ENCODE measurements at regions not wholly inside any gene's neighbourhood (a gene's known extent, or its start where the extent isn't known, plus 50 kb on each side); places are given as distances from the start of the nearest gene placed in this dataset.

DNA sequence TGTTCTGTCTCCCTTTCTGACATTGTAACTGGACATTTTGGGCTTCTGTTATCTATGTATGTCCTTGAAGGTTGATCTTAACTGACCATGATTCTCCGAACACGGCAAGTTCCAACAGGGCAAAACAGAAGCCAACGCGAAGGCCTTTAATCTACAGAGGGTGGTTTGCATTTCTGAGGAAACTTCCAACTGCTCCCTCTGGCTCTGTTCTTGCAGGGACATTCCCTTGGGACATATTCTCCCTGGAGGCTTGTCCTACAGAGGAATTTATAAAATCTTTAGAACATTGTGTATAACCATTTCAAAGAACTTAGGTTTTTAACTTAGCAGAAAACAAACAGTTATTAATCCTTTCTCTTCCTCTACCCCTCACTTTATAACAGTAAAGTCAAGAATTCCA, 189.0 kb upstream of the CDYL start:
- Histone ChIP-seq H3K36me3 (ENCODE audit: control insufficient read depth, insufficient read depth, low read length) (no peaks in the 10 kb centered on the region), H3K27me3 (ENCODE audit: control insufficient read depth, insufficient read depth, low read length) (no peaks in the 10 kb centered on the region), H3K4me1 (ENCODE audit: control insufficient read depth, insufficient read depth, low read length) (no peaks in the 10 kb centered on the region; the same call in 1 of the 2 replicates), H3K27ac (ENCODE audit: low read depth, low read length) (no peak overlapping the region), H3K4me3 (ENCODE audit: low read depth, low read length) (no peak overlapping the region), H3K9ac (ENCODE audit: low read length) (no peak overlapping the region), H3K9me3 (ENCODE audit: control insufficient read depth, insufficient read depth, low read depth, low read length) (no peaks in the 10 kb centered on the region)

DNA sequence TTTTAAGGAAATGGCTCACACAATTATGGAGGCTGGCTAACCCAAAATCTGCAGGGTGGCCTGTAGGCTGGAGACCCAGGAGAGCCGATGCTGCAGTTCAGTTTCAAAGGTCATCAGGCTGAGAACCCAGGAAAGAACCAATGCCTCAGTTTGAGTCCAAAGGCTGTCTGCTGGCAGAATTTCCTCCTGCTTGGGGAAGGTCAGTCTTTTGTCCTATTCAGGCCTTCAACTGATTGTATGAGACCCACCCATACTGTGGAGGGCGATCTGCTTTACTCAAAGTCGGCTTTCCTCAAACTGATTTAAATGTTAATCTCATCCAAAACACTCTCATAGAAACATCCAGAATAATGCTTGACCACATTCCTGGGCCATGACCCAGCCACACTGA, 189.7 kb upstream of the CDYL start:
- H3K4me3 ChIP-seq (ENCODE audit: low read depth, low read length): no peak overlapping the region
- no peaks in the 10 kb centered on the region for H3K36me3 ChIP-seq (ENCODE audit: control insufficient read depth, insufficient read depth, low read length)
- no peaks in the 10 kb centered on the region for H3K27me3 ChIP-seq (ENCODE audit: control insufficient read depth, insufficient read depth, low read length)
- H3K9ac ChIP-seq (ENCODE audit: low read length): no peak overlapping the region
- no peaks in the 10 kb centered on the region for H3K9me3 ChIP-seq (ENCODE audit: control insufficient read depth, insufficient read depth, low read depth, low read length)
- no peak overlapping the region for H3K27ac ChIP-seq (ENCODE audit: low read depth, low read length)
- H3K4me1 ChIP-seq (ENCODE audit: control insufficient read depth, insufficient read depth, low read length): peaks cover 7% of the 10 kb centered on the region; the same call in 1 of the 2 replicates

DNA sequence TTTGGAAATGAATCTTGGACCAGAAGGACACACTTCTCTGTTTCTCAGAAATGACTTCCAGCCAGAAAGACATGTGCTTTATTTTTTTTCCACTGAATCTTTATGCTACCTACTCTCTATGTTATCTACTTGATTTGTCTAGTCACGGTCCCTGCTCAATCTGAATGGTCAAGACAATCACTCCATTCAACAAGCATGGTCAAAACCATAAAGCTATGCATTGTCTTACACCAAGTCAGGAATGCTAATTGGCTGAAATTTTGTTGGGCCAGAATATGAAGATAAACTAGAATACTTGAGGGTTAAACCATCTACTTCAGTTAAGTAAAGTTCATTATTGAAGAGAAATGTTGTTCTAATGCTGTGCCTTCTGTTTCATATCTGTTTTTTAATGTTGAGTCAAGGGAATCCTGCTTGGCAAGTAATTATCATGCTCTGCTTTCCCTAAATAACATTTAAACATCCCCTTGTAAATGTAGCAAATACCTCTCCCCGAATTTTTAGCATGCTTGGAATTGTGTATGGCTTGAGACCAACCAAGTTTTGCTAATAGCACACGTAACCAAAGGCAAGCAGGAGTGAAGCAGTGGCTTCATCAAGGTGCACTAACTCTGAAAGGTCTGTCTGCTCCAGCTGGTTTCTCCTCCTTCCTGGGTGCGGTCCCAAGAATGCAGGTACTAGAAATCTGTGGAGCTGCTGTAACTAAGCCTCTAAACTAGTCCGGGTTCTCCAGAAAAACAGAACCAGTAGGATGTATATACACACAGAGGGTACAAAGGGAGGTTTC, 190.3 kb upstream of the CDYL start:
- peaks cover 8% of the 10 kb centered on the region; the same call in 1 of the 2 replicates for H3K4me1 ChIP-seq (ENCODE audit: control insufficient read depth, insufficient read depth, low read length)
- no peak overlapping the region for H3K9ac ChIP-seq (ENCODE audit: low read length)
- no peaks in the 10 kb centered on the region for H3K9me3 ChIP-seq (ENCODE audit: control insufficient read depth, insufficient read depth, low read depth, low read length)
- H3K4me3 ChIP-seq (ENCODE audit: low read depth, low read length): no peak overlapping the region
- H3K36me3 ChIP-seq (ENCODE audit: control insufficient read depth, insufficient read depth, low read length): no peaks in the 10 kb centered on the region
- H3K27ac ChIP-seq (ENCODE audit: low read depth, low read length): no peak overlapping the region
- H3K27me3 ChIP-seq (ENCODE audit: control insufficient read depth, insufficient read depth, low read length): no peaks in the 10 kb centered on the region

DNA sequence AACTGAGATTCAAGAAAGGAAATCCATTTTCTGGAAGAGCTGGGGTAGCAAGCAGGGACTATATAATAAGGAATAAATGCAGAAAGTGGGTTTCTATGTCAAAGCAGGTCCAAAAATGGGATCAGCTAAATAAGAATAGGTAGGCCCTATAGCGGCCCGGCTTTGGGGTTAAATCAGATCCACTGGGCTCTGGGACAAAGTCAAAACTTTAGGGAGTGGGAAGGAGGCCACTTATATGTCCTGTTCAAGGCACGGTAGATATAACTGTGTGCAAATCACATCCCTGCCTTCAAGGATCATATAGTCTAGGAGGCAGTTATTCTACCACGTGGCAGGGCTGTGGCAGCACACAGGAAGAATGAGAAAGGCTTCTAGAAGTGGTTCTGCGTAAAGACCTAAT, 191.4 kb upstream of the CDYL start:
- Histone ChIP-seq H3K9me3 (ENCODE audit: control insufficient read depth, insufficient read depth, low read depth, low read length) (no peaks in the 10 kb centered on the region), H3K36me3 (ENCODE audit: control insufficient read depth, insufficient read depth, low read length) (no peaks in the 10 kb centered on the region), H3K27me3 (ENCODE audit: control insufficient read depth, insufficient read depth, low read length) (no peaks in the 10 kb centered on the region), H3K4me1 (ENCODE audit: control insufficient read depth, insufficient read depth, low read length) (peaks cover 8% of the 10 kb centered on the region; the same call in 1 of the 2 replicates), H3K9ac (ENCODE audit: low read length) (no peak overlapping the region), H3K27ac (ENCODE audit: low read depth, low read length) (no peak overlapping the region), H3K4me3 (ENCODE audit: low read depth, low read length) (no peak overlapping the region)

DNA sequence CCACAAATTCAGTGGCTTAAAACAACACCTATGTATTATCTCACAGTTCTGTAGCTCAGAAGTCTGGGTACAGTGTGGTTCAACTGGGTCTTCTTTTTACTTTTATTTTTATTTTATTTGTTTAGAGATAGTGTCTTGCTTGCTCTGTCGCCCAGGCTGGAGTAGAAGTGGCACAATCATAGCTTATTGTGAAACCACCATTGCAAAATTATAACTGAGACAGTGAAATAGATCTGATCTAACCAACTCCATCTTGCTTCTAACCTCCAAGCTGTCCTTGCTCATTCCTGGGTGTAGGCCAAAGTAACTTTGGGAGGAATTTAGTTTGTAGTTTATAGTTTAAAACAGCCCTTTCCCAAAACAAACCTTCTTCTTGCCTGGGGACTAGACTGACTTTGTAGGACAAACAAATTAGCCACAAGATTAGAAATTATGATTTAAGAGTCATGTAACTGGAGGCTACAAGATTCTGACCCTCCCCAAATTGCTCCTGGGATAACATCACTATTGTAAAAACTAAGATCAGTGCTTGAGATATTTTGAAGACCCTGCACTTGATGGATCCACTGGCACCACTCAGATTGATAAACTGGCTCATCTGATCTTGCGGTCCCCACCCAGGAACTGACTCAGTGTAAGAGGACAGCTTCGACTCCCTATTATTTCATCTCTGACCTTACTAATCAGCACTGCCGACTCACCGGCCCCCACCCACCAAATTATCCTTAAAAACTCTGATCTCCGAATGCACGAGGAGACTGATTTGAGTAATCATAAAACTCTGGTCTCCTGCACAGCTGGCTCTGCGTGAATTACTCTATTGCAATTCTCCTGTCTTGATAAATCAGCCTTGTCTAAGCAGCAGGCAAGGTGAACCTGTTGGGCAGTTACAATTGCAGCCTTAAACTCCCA, 193.4 kb upstream of the CDYL start:
- Histone ChIP-seq H3K9ac (ENCODE audit: low read length) (no peak overlapping the region), H3K27ac (ENCODE audit: low read depth, low read length) (no peak overlapping the region)

DNA sequence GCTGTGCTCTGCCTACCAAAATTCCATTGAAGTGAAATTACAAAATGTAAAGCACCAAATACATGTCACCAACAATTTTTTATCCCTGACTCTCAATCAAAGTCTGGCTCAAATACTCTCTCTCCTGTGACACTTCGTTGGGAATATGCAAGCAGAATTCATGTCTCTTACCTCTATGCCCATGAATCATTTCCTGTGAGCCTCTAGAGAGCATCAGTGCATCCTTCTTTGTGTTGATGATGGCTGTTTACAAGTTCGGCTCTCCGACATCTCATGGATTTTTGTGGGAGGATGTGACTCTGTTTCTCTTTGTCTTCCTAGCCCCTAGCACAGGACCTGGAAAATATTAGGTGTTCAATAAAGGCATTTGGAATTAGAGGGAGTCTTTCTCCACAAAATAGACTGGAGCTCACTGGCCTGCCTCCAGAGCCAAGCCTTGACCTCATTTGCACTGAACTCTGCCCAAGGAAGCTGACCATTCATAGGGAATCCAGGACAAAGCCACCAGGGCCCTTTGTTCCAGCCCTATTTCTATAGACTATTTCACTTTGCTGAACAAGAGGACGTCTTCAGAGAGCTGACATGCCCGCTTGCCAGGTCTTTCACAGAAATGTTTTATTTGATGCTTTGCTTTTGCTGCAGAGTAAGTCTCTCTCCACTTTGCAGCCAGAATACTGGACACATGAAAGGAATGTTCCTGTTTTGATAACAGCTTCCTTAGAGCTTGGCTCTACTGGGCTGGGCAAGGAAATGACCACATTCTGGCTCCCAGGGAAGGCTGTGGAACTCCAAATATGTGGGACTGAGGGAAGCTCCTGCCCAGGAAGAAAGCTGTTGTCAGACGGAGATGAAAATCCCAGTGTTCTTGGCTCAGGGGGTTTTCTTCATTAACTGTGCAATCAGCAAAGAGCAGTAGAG, 194.5 kb upstream of the CDYL start:
- no peak overlapping the region for H3K27ac ChIP-seq (ENCODE audit: low read depth, low read length)
- H3K4me3 ChIP-seq (ENCODE audit: low read depth, low read length): no peak overlapping the region
- no peaks in the 10 kb centered on the region for H3K36me3 ChIP-seq (ENCODE audit: control insufficient read depth, insufficient read depth, low read length)
- H3K4me1 ChIP-seq (ENCODE audit: control insufficient read depth, insufficient read depth, low read length): peaks cover 8% of the 10 kb centered on the region; the same call in 1 of the 2 replicates
- H3K27me3 ChIP-seq (ENCODE audit: control insufficient read depth, insufficient read depth, low read length): no peaks in the 10 kb centered on the region
- H3K9ac ChIP-seq (ENCODE audit: low read length): no peak overlapping the region
- H3K9me3 ChIP-seq (ENCODE audit: control insufficient read depth, insufficient read depth, low read depth, low read length): no peaks in the 10 kb centered on the region

More for the DNA sequence above, 193.4 kb upstream of the CDYL start:
- H3K9me3 ChIP-seq (ENCODE audit: control insufficient read depth, insufficient read depth, low read depth, low read length): no peaks in the 10 kb centered on the region
- peaks cover 8% of the 10 kb centered on the region; the same call in 1 of the 2 replicates for H3K4me1 ChIP-seq (ENCODE audit: control insufficient read depth, insufficient read depth, low read length)
- H3K27me3 ChIP-seq (ENCODE audit: control insufficient read depth, insufficient read depth, low read length): no peaks in the 10 kb centered on the region
- H3K36me3 ChIP-seq (ENCODE audit: control insufficient read depth, insufficient read depth, low read length): no peaks in the 10 kb centered on the region
- H3K4me3 ChIP-seq (ENCODE audit: low read depth, low read length): no peak overlapping the region

DNA sequence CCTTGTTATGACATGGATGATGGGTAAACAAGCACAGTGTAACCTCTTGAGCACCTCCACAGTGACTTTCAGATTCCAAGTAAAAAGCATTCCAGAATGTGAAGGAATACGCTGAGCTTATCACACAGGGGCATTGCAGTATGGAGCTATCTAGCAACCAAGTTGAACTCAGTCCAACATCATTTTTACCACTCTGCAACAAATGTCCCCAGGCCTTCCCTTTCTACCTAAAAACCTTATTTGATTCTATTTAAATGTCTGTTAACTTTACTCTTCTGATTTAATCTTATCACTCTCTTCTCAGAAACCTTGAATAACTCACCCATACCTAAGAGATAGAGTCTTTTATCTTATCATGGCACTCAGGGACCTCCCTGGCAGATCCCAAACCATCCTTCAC, 195.8 kb upstream of the CDYL start:
- no peak overlapping the region for H3K4me3 ChIP-seq (ENCODE audit: low read depth, low read length)
- H3K4me1 ChIP-seq (ENCODE audit: control insufficient read depth, insufficient read depth, low read length): peaks cover 8% of the 10 kb centered on the region; the same call in 1 of the 2 replicates
- H3K27me3 ChIP-seq (ENCODE audit: control insufficient read depth, insufficient read depth, low read length): no peaks in the 10 kb centered on the region
- H3K27ac ChIP-seq (ENCODE audit: low read depth, low read length): no peak overlapping the region
- no peaks in the 10 kb centered on the region for H3K9me3 ChIP-seq (ENCODE audit: control insufficient read depth, insufficient read depth, low read depth, low read length)
- no peak overlapping the region for H3K9ac ChIP-seq (ENCODE audit: low read length)
- no peaks in the 10 kb centered on the region for H3K36me3 ChIP-seq (ENCODE audit: control insufficient read depth, insufficient read depth, low read length)

DNA sequence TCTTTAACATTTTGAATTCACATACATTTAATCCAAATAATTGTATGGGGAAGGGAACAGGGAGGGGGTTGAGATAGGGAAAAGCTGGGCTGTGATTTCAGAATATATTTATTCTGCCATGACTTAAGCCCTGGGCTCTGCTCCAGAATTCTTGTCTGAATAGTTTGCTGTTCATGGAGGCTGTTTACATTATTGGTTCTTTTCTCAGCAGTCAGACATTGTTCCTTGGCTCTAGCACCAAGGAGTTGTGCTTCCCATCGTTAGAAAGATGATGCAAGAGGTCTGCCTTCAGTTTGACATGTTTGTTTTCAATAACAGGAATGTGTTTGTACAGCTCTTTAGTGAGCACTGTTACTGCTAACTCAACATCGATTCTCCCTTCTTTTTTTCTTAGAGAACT, 198.8 kb upstream of the CDYL start:
- Histone ChIP-seq H3K9me3 (ENCODE audit: control insufficient read depth, insufficient read depth, low read depth, low read length) (no peaks in the 10 kb centered on the region), H3K9ac (ENCODE audit: low read length) (no peak overlapping the region), H3K27me3 (ENCODE audit: control insufficient read depth, insufficient read depth, low read length) (no peaks in the 10 kb centered on the region), H3K36me3 (ENCODE audit: control insufficient read depth, insufficient read depth, low read length) (no peaks in the 10 kb centered on the region), H3K4me3 (ENCODE audit: low read depth, low read length) (no peak overlapping the region), H3K4me1 (ENCODE audit: control insufficient read depth, insufficient read depth, low read length) (peaks cover 8% of the 10 kb centered on the region; the same call in 1 of the 2 replicates), H3K27ac (ENCODE audit: low read depth, low read length) (no peak overlapping the region)

DNA sequence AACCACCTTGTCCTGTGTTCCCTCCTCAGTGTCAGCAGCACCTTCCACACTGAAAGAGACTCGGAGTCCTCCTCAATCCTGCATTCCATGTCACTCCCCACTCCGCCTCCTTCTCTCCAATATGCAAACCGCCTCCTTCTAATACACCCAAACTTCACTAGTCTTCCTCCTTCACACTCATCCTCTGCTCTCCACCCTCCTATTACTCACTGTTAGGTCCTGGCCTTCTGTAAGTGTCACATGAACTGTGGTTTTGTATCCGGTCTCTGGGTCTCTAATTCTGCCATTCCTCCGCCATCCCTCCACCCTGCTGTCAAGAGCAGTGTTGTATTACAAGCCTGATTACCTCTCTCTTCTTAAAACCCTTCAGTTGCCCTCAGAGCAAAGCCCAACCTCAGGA, 200.5 kb upstream of the CDYL start:
- Histone ChIP-seq H3K9me3 (ENCODE audit: control insufficient read depth, insufficient read depth, low read depth, low read length) (peaks cover 13% of the 10 kb centered on the region), H3K4me1 (ENCODE audit: control insufficient read depth, insufficient read depth, low read length) (no peaks in the 10 kb centered on the region; the same call in 1 of the 2 replicates), H3K4me3 (ENCODE audit: low read depth, low read length) (no peak overlapping the region), H3K36me3 (ENCODE audit: control insufficient read depth, insufficient read depth, low read length) (no peaks in the 10 kb centered on the region), H3K27me3 (ENCODE audit: control insufficient read depth, insufficient read depth, low read length) (no peaks in the 10 kb centered on the region), H3K27ac (ENCODE audit: low read depth, low read length) (no peak overlapping the region), H3K9ac (ENCODE audit: low read length) (no peak overlapping the region)

DNA sequence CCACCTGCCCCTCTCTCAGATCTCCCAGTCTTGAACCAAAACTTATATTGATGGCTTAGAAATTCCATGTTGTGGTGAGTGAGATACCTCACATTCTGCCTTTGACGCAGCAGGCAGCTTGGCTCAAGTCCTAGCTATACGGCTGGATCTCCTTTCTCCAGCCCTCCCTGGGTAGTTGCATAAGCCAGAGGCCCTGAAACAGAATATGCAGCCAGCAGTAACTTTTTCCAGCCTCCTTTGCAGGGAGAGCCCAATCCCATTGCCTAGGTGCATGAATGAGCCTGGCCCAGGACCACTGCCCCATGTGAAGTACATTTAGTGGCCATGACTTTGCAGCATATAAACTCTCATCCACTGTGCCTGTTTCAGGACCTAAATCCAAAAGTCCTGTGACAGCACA, 202.2 kb upstream of the CDYL start:
- H3K4me3 ChIP-seq (ENCODE audit: low read depth, low read length): no peak overlapping the region
- H3K27me3 ChIP-seq (ENCODE audit: control insufficient read depth, insufficient read depth, low read length): no peaks in the 10 kb centered on the region
- no peak overlapping the region for H3K9ac ChIP-seq (ENCODE audit: low read length)
- no peak overlapping the region for H3K27ac ChIP-seq (ENCODE audit: low read depth, low read length)
- no peaks in the 10 kb centered on the region for H3K36me3 ChIP-seq (ENCODE audit: control insufficient read depth, insufficient read depth, low read length)
- H3K4me1 ChIP-seq (ENCODE audit: control insufficient read depth, insufficient read depth, low read length): no peaks in the 10 kb centered on the region; the same call in 1 of the 2 replicates
- peaks cover 19% of the 10 kb centered on the region for H3K9me3 ChIP-seq (ENCODE audit: control insufficient read depth, insufficient read depth, low read depth, low read length)

Data from HUES6 (cell line).